ENCODE measurements at regions not wholly inside any gene's neighbourhood (a gene's known extent, or its start where the extent isn't known, plus 50 kb on each side); places are given as distances from the start of the nearest gene placed in this dataset.

- no peaks in the 10 kb centered on the region for H3K9me3 ChIP-seq (ENCODE audit: control insufficient read depth, insufficient read depth, low read length)
- Mint-ChIP-seq H3K36me3 (no peaks in the 10 kb centered on the region), H3K27me3 (ENCODE audit: low read depth in 2 of 2) (no peaks in the 10 kb centered on the region), H3K9me3 (no peaks in the 10 kb centered on the region), H3K27ac (no peak overlapping the region), H3K4me3 (no peak overlapping the region), H3K4me1 (peaks cover 38 to 40% of the 10 kb centered on the region in 2 donors)
- 100% methylated on average over 1 of the region's 1 CpG for WGBS (ENCODE audit: insufficient coverage)
- no peak overlapping the region for H3K27ac ChIP-seq (ENCODE audit: low read length)
- DNase-seq: no peak
- TF ChIP-seq CTCF (IDR thresholded peaks at IDR 0.05): no peak
- H3K4me1 ChIP-seq (ENCODE audit: control insufficient read depth, insufficient read depth, low read length): peaks cover 28% of the 10 kb centered on the region
- intact Hi-C loops (cut with micrococcal nuclease): no loop called here
- no peaks in the 10 kb centered on the region for H3K36me3 ChIP-seq (ENCODE audit: control insufficient read depth, insufficient read depth, low read length)
- H3K27me3 ChIP-seq (ENCODE audit: control insufficient read depth, insufficient read depth, low read length): no peaks in the 10 kb centered on the region
- no peak overlapping the region for H3K4me3 ChIP-seq (ENCODE audit: low read length)
- ATAC-seq: no peak
Measured at GRCh38 chr1:234909307-234909810, 219.3 kb downstream of the TOMM20 start.

- peaks cover 33% of the 10 kb centered on the region in 2 donors for H3K4me1 Mint-ChIP-seq
- H3K4me3 ChIP-seq (ENCODE audit: low read length): no peak overlapping the region
- TF ChIP-seq CTCF (IDR thresholded peaks at IDR 0.05): no peak
- no peaks in the 10 kb centered on the region for H3K36me3 Mint-ChIP-seq
- H3K4me3 Mint-ChIP-seq: no peak overlapping the region
- no peaks in the 10 kb centered on the region for H3K9me3 ChIP-seq (ENCODE audit: control insufficient read depth, insufficient read depth, low read length)
- peaks cover 24% of the 10 kb centered on the region for H3K4me1 ChIP-seq (ENCODE audit: control insufficient read depth, insufficient read depth, low read length)
- no peaks in the 10 kb centered on the region for H3K27me3 ChIP-seq (ENCODE audit: control insufficient read depth, insufficient read depth, low read length)
- 90% methylated on average over 9 of the region's 9 CpGs for WGBS (ENCODE audit: insufficient coverage)
- intact Hi-C loops (cut with micrococcal nuclease): no loop called here
- no peak for DNase-seq
- no peaks in the 10 kb centered on the region for H3K36me3 ChIP-seq (ENCODE audit: control insufficient read depth, insufficient read depth, low read length)
- no peak overlapping the region for H3K27ac ChIP-seq (ENCODE audit: low read length)
- H3K9me3 Mint-ChIP-seq: no peaks in the 10 kb centered on the region
- no peak overlapping the region for H3K27ac Mint-ChIP-seq
- no peaks in the 10 kb centered on the region for H3K27me3 Mint-ChIP-seq (ENCODE audit: low read depth in 2 of 2)
- no peak for ATAC-seq
Measured at GRCh38 chr1:234908571-234908970, 220.1 kb downstream of the TOMM20 start.

- H3K4me1 ChIP-seq (ENCODE audit: control insufficient read depth, insufficient read depth, low read length): peaks cover 20% of the 10 kb centered on the region
- H3K9me3 ChIP-seq (ENCODE audit: control insufficient read depth, insufficient read depth, low read length): no peaks in the 10 kb centered on the region
- intact Hi-C loops (cut with micrococcal nuclease): no loop called here
- no peak overlapping the region for H3K27ac ChIP-seq (ENCODE audit: low read length)
- no peak for TF ChIP-seq CTCF (IDR thresholded peaks at IDR 0.05)
- 95% methylated on average over 6 of the region's 6 CpGs for WGBS (ENCODE audit: insufficient coverage)
- no peak overlapping the region for H3K4me3 ChIP-seq (ENCODE audit: low read length)
- Mint-ChIP-seq H3K27ac (no peak overlapping the region), H3K4me3 (no peak overlapping the region), H3K4me1 (peaks cover 27% of the 10 kb centered on the region in 2 donors), H3K27me3 (ENCODE audit: low read depth in 2 of 2) (no peaks in the 10 kb centered on the region), H3K9me3 (no peaks in the 10 kb centered on the region), H3K36me3 (no peaks in the 10 kb centered on the region)
- DNase-seq (no peak), ATAC-seq (no peak)
- no peaks in the 10 kb centered on the region for H3K36me3 ChIP-seq (ENCODE audit: control insufficient read depth, insufficient read depth, low read length)
- no peaks in the 10 kb centered on the region for H3K27me3 ChIP-seq (ENCODE audit: control insufficient read depth, insufficient read depth, low read length)
Measured at GRCh38 chr1:234907940-234908405, 220.7 kb downstream of the TOMM20 start.
